ENCODE measurements at regions not wholly inside any gene's neighbourhood (a gene's known extent, or its start where the extent isn't known, plus 50 kb on each side); places are given as distances from the start of the nearest gene placed in this dataset.

DNA sequence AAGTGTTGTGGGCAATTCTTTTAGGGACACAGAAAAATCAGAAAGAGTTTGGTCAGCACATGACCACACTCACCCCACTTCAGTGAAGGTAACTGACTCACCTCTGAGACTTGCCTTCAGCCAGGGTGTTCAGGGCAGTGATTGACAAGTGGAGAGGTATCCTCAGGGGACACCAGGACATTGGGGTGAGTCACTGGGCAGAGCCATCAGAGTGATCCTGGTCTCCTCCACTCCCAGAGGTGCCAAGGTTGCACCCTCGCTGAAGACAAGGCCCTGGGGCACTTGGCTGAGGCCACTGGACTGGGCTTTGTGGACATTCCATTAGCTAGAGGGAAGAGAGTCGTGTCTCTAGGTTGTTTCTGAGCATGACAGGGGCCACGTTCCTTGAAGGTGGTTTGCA lies 113.4 kb downstream of the GADD45G start:
- TF ChIP-seq, protein P1, sequence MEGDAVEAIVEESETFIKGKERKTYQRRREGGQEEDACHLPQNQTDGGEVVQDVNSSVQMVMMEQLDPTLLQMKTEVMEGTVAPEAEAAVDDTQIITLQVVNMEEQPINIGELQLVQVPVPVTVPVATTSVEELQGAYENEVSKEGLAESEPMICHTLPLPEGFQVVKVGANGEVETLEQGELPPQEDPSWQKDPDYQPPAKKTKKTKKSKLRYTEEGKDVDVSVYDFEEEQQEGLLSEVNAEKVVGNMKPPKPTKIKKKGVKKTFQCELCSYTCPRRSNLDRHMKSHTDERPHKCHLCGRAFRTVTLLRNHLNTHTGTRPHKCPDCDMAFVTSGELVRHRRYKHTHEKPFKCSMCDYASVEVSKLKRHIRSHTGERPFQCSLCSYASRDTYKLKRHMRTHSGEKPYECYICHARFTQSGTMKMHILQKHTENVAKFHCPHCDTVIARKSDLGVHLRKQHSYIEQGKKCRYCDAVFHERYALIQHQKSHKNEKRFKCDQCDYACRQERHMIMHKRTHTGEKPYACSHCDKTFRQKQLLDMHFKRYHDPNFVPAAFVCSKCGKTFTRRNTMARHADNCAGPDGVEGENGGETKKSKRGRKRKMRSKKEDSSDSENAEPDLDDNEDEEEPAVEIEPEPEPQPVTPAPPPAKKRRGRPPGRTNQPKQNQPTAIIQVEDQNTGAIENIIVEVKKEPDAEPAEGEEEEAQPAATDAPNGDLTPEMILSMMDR (IDR thresholded peaks at IDR 0.05) = no peak
- TF ChIP-seq POLR2A (IDR thresholded peaks at IDR 0.05) (no peak), EP300 (IDR thresholded peaks at IDR 0.05) (no peak)

All from suprapubic skin (tissue), 3 donors.